G401.6 (cell line): ENCODE measurements at regions not wholly inside any gene's neighbourhood (a gene's known extent, or its start where the extent isn't known, plus 50 kb on each side); places are given as distances from the start of the nearest gene placed in this dataset.

Experiments
- FAIRE-seq: peaks from 2 replicates; lab custom pipeline; 2012; peaks lifted over from hg19 to GRCh38; lab: Jason Lieb, UNC

DNA sequence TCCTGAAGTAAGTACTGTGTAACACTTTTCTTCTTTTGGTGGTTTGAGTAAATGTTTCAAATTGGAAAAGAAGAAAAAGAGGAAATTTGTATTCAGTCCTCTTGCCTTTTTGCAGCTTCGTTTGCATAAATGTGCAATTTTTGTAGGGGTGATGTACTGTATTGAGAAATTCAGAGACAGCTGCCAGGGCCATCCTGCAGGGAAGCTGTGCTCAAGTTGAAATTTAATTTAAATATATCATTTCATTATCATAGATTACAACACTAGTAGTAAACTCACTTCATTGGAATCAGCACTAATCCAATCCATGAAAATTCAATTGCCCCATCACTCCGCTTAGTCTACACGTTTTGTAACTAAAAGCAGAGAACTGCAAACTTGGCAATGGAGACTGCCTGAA is 415.4 kb downstream of the DNAJB9 start:
- no peak for FAIRE-seq

DNA sequence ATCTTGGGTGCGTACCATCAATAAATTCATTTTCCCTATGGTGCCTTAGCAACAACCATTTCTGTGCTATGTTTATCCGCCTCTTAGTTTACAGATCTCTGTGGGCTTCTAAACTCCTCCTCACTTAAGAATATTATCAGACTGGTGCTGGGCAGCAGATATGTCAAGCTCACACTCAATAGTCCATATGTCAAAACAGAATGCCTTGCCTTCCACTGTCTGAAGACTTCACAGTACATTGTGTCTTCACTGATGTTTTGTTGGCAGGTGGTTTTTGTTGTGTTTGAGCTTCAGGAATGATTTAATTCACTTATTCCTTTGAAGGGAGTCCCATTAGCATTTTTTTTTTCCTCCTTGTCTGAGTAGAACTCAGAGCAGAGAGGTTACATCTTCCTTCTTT is 419.6 kb downstream of the DNAJB9 start:
- no peak for FAIRE-seq

DNA sequence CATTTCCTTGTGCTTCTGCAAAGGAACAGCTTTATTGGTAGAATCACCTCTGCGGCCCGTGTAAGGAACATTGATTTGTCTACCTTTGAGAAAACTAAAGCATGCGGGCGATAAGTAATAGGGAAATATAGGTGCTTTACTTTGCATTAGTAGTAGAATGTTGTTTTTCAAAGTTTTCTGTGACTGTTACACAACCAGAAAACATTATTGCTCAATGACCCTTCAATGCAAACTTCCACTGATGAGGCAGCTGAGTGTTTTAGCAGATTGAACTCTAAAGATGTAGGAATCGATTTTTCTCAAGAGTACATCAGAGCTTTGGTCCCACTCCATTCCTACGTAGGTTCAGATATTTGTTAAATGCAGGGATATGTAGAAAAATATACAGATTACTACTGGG is 427.8 kb downstream of the DNAJB9 start:
- no peak for FAIRE-seq

DNA sequence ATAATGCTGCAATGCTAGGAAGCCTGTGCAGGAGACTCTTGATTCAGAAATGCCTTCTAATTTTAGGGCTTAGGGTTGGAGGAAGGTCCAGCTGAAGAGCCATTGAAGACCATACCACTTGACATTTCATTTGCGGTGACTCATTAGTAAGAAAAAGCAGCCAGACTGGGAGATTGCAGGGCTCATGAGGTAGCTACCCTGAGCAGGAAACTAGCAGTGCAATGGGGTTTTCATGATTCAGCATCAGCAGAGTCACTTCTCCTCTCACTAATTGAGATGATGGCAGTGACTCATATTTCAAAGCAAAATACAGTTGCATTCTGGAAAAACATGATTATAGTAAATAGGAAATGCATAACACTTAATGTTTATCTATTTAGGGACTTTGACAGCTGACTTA is 434.1 kb downstream of the DNAJB9 start:
- no peak for FAIRE-seq

DNA sequence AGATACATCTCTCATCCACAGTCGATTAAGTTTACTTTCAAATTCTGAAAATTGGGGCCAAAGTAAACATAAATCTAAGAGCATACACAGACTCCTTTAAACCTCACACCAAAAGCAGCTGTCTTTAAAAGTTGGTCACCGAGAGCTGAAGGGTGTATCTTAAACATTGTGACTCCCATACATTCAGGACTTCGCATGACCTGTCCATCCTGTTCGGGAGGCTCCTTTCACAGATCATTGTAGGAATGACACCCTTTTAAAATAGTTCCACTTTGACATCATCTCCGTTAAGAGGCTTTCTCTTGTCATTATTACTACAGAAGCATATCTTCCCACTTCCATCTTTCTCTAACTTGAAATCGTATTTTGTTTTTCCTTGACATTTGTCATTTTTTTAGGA is 440.0 kb downstream of the DNAJB9 start:
- FAIRE-seq = no peak

DNA sequence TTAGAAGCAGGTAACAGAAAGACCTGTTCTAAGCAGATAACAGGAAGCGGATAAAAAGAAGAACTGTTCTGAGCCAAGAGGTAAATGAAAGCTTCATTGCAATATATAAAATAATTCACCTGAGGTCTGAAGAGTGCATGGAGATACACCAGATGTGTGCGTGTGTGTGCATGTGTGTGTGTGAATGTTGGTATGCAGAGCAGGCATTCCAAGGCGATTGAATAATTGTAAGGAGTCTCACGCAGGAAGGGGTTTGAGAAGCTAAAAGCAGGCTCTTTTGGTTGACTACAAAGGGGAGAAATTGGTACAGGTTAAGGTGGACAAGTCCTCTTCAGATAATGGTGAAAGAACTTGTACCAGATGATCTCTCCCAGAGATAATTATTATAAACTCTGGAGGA is 450.6 kb downstream of the DNAJB9 start:
- no peak for FAIRE-seq

DNA sequence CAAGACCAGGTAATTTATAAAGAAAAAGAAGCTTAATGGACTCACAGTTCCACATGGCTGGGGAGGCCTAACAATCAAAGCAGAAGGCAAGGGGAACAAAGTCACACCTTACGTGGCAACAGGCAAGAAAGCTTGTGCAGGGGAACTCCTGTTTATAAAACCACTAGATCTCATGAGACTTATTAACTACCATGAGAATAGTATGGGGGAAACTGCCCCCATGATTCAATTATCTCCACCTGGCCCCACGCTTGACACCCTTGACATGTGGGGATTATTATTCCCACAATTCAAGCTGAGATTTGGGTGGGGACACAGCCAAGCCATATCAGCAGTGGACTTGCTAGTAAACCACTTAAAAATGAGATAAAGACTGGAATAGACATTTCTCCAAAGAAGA is 451.7 kb downstream of the DNAJB9 start:
- no peak for FAIRE-seq

DNA sequence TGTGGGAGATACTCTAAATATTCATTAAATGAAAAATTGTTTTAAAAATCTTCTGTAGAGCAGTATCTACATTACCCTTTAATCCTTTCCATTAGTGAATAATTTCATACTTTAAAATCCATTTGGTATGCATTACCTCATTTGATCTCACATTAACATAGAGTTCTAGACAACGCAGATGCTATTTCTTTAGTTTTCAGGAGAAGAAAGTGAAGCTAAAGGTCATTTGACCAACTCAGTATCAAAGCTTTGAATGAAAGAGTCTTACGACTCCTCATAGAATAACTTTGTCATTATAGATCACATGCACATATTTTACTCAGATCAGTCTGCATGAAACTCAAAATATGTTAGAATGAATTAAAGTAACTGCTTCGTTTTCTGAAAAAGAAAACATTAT is 460.2 kb downstream of the DNAJB9 start:
- FAIRE-seq = no peak

DNA sequence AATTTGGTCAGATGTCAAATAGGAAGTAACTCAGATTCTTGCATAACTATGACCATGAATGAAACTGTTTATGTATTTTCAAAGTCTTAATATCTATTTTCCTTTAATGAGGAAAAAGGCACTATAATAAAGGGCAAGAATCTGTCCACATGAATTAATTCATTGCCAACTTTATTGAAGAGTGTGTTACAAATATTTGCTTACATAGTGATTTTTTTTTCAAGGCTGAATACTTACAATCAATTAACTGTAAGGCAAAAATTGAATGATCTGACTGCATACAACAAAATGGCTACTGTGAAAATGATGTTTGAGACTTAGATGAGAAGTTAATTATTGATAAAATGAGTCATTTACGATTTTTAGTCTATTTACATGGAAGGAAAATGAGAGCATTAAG is 475.0 kb downstream of the DNAJB9 start:
- FAIRE-seq = no peak

DNA sequence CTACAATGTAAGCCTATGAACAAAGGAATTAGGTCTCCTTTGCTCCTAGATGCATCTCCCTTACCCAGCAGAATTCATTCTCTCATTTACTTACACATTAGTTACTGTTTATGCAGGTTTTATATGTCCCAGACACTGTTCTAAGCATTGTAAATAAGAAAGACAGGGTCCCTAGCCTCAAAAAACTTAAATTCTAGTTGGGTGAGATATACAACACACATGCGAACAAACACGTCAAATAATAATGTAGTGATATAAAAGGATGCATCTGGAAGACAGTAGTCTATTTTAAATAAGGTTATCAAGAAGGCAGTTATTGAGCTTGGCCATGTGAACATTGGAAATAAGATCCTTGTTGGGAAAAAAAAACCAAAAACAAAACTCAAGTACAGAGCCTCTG is 479.7 kb downstream of the DNAJB9 start:
- no peak for FAIRE-seq

DNA sequence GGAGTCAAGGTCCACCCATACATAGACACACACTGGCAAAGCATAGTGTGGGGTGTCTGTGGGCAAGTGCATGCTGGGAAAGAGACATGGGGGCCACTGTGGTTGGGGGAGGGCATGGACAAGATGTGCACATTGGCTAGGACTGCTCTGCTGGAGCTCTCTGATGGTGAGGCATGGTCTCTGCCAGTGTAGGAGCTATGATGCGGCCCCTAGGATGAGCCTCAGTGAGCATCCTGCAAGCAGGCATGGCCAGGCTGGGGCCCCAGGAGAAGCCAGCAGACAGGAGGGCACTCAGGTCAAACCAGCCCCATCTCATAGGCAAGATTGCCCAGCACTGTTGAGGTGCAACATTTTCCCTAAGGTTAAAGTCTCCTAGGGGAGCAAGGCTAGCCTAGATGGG is 489.4 kb downstream of the DNAJB9 start:
- no peak for FAIRE-seq

DNA sequence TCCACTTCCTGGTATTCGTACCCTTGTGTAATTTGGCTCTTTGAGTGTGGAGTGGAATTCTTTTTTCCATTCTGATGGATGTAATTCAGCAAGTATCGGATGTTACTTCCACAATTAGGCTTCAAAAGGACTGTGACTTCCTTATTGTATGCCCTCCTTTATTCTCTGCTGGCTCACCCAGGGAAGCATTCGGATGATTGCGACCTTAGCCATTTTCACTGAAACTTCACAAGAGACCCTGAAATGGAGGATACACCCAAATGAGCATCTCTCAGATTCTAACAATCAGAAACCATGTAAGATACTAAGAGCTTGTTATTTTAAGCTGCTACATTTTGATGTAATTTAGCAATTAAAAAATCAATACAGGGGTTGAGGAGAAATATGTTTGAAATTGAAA is 493.1 kb downstream of the DNAJB9 start:
- no peak for FAIRE-seq

DNA sequence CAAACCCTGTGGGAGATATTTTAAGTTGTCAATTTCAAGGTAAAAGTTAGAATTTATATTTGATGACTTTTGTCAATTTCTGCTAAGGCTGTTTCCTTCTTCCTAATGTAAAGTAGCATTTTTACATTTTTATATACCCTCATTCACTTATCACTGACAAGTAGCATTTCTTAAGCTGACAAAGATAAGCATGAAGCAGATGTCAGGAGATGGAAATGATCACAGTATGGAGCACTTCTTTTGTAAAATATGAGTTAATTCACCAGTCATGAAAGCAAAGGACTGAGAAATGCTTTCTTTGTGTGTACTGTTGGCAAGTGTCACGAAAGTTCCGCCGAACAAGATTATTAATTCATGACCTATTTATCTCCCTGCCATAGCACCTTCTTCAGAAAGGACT is 503.9 kb downstream of the DNAJB9 start:
- no peak for FAIRE-seq

DNA sequence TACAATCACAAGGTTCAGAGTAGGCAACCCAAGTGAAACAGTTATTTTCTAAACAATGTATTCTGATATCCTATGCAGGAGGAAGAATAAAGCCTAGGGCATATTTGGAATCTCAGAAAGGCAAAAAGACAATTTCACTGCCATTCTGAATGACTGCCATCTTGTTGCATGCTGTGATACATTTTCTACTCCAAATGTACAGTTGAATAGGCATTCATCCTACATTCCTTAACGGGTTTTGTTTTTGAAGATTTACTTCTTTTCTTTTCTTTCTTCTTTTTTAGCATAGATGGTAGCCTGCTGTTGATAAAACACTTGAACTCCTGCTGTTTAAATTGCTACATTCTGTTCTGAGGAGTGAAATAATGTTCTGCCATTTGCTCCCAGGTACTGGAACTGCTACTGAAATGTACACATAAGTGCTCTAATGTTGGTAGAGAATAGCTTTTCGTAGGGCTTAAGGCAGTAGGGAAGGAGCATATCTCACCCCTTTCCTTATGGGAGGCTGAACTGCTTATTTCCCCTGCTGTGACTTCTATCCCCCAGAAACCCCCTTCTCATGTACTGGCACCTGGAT is 506.8 kb downstream of the DNAJB9 start:
- no peak for FAIRE-seq

DNA sequence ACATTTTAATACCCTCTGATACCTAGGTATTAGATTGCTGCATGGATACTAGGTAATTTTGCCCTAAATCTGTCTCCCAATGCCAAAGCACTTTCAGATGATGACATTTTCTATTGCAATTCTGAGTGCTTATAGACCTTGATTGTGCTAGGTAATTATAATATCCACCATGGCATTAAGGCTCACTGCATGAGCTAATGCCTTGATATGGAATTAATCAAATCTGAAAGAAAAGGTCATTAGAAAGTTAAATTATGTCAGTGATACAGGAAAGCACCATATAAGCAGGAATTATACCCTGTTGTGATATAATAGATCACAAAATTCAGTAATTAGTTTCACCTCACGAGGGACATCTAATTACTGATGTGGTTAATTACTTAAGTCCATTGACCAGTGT is 521.4 kb downstream of the DNAJB9 start:
- no peak for FAIRE-seq

DNA sequence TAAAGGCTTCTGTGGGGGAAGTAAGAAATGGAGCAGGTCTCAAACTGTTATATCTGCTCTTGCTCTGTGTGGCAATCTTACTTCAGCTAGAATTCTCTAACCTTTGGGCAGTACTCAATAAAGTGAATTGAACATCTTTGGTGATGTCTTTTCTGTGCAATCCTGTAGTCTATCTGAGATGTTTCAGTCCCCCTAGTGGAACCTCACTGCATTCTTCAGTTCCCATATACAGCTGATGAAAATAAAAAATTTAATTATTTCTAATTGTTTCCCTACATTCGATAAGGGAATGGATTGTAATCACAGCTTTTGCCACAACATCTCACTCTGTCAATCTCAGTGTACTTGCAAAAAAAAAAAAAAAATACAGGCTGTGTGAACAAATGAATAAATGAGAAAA is 522.6 kb downstream of the DNAJB9 start:
- no peak for FAIRE-seq

DNA sequence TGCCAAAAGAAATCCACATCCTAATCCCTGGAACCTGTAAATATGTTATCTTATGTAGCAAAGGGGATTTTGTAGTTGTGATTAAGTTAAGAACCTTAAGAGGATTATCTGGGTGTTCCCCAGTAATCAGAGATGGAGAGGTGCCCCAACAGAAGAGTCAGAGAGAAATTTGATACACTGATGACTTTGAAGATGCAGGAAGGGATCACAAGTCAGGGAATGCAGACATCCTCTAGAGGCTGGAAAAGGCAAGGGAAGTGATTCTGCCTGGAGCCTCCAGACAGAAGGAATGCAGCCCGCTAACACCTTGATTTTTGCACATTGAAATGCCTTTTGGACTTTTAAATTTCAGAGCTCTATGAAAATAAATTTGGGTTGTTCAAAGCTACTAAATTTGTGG is 531.7 kb downstream of the DNAJB9 start:
- no peak for FAIRE-seq

DNA sequence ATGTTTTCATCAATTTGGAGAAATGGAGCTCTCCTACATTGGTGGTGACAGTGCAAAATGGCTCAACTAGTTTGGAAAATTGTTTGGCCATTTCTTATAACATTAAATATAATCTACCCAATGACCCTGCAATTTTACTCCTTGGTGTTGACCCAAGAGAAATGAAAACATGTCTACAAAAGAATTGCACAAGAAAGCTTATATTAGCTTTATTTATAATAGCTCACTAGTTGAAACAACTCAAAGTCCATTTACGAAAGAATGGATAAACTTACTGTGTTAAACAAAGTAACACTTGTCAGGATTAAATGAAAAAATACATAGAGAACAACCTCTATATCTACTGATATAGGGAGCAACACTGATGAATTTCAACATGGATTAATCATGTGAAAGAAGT is 539.9 kb downstream of the DNAJB9 start:
- no peak for FAIRE-seq

DNA sequence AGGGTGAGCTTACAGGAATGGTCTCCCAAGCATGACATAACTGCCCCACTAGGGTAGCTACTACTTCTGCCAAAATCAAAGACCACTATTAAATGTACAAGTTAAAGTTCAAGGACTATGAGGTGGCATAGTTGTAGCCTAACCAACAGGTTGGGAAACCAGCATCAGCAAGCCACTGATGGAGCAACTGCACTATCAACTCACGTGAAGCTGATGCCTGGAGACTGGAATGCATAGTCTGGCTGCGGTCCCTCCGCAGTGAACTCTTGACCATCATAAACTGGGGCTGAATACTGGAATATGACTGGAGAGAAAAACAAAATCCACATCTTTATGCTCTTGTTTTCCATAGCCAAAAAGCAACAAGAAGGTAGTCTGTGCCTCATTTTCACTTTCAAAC is 541.4 kb downstream of the DNAJB9 start:
- no peak for FAIRE-seq

DNA sequence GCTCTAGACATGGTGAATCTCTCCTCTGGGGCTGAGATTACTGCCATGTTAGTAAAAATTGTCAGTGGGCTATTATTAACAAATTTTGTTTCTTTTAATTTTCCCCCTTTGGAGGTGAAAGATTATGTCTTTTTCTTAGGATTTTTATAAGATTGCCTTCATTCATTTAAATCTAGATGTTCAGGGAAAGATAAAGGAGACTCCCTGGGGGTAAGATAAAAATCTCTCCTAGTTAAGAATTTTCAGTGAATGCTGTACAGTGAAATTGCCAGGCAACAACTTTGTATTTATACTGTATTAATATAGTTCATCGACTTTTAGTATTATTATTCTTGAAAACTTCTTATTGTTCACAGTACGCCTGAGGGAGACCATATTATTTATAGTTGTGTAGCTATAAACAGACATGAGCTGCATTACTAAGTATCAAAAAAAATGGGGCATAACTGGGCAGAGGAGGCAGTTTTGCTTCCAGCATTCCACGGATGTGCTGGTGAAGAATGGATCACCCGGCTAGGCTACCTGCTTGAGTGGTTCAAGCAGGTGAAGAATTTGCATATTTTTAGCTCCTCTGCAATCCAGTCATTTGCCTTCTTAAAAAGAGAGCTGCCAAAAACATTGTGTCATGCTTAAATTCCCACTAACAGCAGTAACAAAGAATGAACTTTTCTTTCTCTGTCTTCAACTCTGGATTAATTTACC is 552.1 kb downstream of the DNAJB9 start:
- FAIRE-seq = no peak

DNA sequence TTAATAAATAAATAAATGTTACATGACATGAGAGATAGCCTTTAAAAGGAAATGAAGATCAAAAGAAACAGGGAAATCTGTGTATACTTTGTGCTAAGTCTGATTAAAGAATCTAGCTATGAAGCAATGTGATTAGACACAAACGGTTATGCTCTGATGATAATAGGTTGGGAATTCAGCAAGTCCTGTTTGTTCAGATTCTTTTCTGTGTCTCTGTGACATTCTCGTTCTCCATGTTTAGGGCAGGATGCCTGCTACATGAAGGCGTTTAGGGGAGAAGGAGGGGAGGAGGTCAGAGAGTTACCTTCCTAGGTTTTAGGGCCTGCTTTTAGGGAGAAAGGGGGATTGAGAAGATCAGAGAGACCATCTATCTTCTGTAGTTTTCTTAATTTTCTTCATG is 555.3 kb downstream of the DNAJB9 start:
- FAIRE-seq = no peak

DNA sequence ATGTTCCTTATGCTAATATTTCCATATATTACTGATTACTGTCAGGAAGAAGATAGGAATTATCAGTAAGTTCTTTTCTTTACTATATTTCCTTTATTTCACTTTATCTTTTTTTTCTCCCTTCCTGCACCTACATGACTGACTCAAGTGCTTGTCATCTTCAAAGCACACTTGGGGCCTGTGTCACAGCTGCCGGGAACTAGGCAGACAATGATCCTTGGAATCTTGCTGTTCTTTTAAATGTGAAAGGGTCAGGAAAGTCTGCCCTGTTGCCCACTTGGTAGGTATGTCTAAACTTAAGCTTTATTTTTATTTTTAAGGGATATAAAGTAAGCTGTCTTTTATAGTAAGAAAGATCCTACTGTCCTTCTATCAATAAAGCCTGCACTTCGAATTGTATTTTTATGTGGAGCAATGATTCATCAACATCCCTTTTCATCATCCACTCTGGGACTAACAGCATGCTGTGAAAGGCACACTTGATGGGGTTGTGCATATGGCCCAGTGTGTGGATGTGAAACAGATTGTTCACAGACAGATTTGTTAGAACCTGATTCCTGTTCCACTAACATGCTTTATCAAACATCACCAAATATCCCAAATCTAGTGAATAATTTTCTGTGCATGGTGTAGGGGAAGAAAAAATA is 556.9 kb downstream of the DNAJB9 start:
- no peak for FAIRE-seq

DNA sequence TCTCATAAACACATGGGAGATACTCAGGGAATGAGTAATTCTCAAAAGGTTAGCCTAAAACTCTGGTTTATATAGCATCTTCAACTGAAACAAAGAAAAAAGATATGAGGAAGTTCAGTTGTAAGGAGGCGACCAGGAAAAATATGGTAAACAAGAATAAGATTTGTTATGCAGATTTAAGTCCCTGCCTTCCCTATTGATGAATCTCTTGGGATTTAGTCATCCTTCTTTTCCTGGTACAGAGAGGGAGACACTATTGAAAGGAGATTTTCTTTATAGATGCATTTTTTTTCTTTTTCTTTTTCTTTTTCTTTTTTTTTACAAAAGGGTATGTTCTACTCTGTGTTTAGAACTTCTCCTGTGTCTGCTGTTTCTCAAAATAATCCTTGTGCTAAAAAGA is 557.5 kb downstream of the DNAJB9 start:
- FAIRE-seq = no peak

DNA sequence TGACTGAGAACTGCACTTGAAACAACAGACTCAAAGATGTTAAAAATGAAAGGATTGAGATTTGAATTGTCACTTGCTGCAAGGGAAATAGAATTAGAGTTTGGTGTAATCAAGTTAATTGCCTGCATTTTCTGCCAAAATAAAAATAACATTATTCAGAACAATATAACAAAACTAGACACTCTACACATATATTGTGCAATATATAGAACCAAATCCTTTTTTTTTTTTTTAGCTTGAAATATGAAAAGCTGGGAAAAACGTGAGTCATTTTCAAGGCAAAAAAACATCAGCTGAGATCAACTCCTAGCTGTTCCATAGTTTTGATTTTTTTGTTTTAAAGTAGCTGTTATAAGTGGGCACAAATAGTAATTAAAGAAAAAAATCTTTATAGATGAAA is 561.5 kb downstream of the DNAJB9 start:
- FAIRE-seq = no peak
